ENCODE measurements at regions not wholly inside any gene's neighbourhood (a gene's known extent, or its start where the extent isn't known, plus 50 kb on each side); places are given as distances from the start of the nearest gene placed in this dataset.

DNA sequence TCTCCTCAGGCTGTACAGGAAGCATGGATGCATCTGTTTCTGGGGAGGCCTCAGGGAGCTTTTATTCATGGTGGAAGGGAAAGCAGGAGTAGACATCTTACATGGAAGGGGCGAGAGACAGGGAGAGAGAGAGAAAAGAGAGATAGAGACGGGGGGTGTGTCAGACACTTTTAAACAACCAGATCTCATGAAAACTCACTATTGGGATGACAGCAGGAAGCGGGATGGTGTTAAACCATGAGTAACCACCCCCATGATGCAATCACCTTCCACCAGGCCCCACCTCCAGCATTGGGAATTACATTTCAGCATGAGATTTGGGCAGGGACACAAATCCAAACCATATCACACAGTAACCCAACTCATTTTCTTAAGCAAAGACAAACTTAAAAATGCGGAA, 110.0 kb upstream of the EEA1 start:
- TF ChIP-seq, protein P1, sequence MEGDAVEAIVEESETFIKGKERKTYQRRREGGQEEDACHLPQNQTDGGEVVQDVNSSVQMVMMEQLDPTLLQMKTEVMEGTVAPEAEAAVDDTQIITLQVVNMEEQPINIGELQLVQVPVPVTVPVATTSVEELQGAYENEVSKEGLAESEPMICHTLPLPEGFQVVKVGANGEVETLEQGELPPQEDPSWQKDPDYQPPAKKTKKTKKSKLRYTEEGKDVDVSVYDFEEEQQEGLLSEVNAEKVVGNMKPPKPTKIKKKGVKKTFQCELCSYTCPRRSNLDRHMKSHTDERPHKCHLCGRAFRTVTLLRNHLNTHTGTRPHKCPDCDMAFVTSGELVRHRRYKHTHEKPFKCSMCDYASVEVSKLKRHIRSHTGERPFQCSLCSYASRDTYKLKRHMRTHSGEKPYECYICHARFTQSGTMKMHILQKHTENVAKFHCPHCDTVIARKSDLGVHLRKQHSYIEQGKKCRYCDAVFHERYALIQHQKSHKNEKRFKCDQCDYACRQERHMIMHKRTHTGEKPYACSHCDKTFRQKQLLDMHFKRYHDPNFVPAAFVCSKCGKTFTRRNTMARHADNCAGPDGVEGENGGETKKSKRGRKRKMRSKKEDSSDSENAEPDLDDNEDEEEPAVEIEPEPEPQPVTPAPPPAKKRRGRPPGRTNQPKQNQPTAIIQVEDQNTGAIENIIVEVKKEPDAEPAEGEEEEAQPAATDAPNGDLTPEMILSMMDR (IDR thresholded peaks at IDR 0.05; ENCODE audit: poor library complexity, severe bottlenecking) = no peak
- TF ChIP-seq POLR2AphosphoS5 (IDR thresholded peaks at IDR 0.05) (no peak), EP300 (conservative IDR thresholded peaks at IDR 0.05; ENCODE audit: poor library complexity, severe bottlenecking) (no peak), EZH2 (IDR thresholded peaks at IDR 0.05; ENCODE audit: borderline replicate concordance, insufficient read depth, low read length, poor library complexity, severe bottlenecking) (no peak)
- TF ChIP-seq, protein P2, sequence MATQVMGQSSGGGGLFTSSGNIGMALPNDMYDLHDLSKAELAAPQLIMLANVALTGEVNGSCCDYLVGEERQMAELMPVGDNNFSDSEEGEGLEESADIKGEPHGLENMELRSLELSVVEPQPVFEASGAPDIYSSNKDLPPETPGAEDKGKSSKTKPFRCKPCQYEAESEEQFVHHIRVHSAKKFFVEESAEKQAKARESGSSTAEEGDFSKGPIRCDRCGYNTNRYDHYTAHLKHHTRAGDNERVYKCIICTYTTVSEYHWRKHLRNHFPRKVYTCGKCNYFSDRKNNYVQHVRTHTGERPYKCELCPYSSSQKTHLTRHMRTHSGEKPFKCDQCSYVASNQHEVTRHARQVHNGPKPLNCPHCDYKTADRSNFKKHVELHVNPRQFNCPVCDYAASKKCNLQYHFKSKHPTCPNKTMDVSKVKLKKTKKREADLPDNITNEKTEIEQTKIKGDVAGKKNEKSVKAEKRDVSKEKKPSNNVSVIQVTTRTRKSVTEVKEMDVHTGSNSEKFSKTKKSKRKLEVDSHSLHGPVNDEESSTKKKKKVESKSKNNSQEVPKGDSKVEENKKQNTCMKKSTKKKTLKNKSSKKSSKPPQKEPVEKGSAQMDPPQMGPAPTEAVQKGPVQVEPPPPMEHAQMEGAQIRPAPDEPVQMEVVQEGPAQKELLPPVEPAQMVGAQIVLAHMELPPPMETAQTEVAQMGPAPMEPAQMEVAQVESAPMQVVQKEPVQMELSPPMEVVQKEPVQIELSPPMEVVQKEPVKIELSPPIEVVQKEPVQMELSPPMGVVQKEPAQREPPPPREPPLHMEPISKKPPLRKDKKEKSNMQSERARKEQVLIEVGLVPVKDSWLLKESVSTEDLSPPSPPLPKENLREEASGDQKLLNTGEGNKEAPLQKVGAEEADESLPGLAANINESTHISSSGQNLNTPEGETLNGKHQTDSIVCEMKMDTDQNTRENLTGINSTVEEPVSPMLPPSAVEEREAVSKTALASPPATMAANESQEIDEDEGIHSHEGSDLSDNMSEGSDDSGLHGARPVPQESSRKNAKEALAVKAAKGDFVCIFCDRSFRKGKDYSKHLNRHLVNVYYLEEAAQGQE (IDR thresholded peaks at IDR 0.05; ENCODE audit: borderline replicate concordance) = no peak

All from neural cell (in vitro differentiated cells).